ENCODE measurements at regions not wholly inside any gene's neighbourhood (a gene's known extent, or its start where the extent isn't known, plus 50 kb on each side); places are given as distances from the start of the nearest gene placed in this dataset.

- 50 to 54% methylated on average over 3 of the region's 3 CpGs for WGBS, 2 donors
- Histone ChIP-seq H3K36me3 (no peaks in the 10 kb centered on the region), H3K27me3 (peaks cover 0 to 34% (median 7%) of the 10 kb centered on the region in 7 donors), H3K4me1 (no peaks in the 10 kb centered on the region), H3K27ac (no peak overlapping the region), H3K4me3 (no peak overlapping the region), H3K9me3 (no peaks in the 10 kb centered on the region)
- ATAC-seq (no peak), DNase-seq (no peak)
- no peak for TF ChIP-seq CTCF (IDR thresholded peaks at IDR 0.05)
- intact Hi-C loops (cut with DNase I): no loop called here
Measured at GRCh38 chr5:61730866-61731265, 398.8 kb downstream of the ZSWIM6 start.

- no peak for TF ChIP-seq CTCF (IDR thresholded peaks at IDR 0.05)
- Histone ChIP-seq H3K27ac (no peak overlapping the region), H3K9me3 (no peaks in the 10 kb centered on the region), H3K27me3 (peaks cover 0 to 34% (median 7%) of the 10 kb centered on the region in 7 donors), H3K4me1 (no peaks in the 10 kb centered on the region), H3K4me3 (no peak overlapping the region), H3K36me3 (no peaks in the 10 kb centered on the region)
- 58% methylated on average over 6 of the region's 6 CpGs for WGBS, 2 donors
- ATAC-seq: no peak
- no peak for DNase-seq
- intact Hi-C loops (cut with DNase I): no loop called here
Measured at GRCh38 chr5:61731267-61731945, 399.3 kb downstream of the ZSWIM6 start.

- DNase-seq (no peak), ATAC-seq (no peak)
- H3K27me3 ChIP-seq: peaks cover 0 to 34% (median 7%) of the 10 kb centered on the region in 7 donors
- no peaks in the 10 kb centered on the region for H3K4me1 ChIP-seq
- H3K36me3 ChIP-seq: no peaks in the 10 kb centered on the region
- no peak overlapping the region for H3K27ac ChIP-seq
- WGBS, 2 donors: 27 to 33% methylated on average over 5 of the region's 5 CpGs
- intact Hi-C loops (cut with DNase I): no loop called here
- H3K4me3 ChIP-seq: peak overlapping the region in 1 of 10 donors; percentile 3
- H3K9me3 ChIP-seq: no peaks in the 10 kb centered on the region
- no peak for TF ChIP-seq CTCF (IDR thresholded peaks at IDR 0.05)
Measured at GRCh38 chr5:61731946-61732314, 399.9 kb downstream of the ZSWIM6 start.

- DNase-seq (no peak), ATAC-seq (no peak)
- H3K27ac ChIP-seq: no peak overlapping the region
- intact Hi-C loops (cut with DNase I): no loop called here
- no peaks in the 10 kb centered on the region for H3K4me1 ChIP-seq
- no peak for TF ChIP-seq CTCF (IDR thresholded peaks at IDR 0.05)
- WGBS, 2 donors: 33 to 40% methylated on average over 12 of the region's 12 CpGs
- H3K27me3 ChIP-seq: peaks cover 0 to 34% (median 7%) of the 10 kb centered on the region in 7 donors
- peak overlapping the region in 1 of 10 donors; percentile 3 for H3K4me3 ChIP-seq
- H3K9me3 ChIP-seq: no peaks in the 10 kb centered on the region
- no peaks in the 10 kb centered on the region for H3K36me3 ChIP-seq
Measured at GRCh38 chr5:61732369-61732768, 400.3 kb downstream of the ZSWIM6 start.
